ENCODE measurements at regions not wholly inside any gene's neighbourhood (a gene's known extent, or its start where the extent isn't known, plus 50 kb on each side); places are given as distances from the start of the nearest gene placed in this dataset.

DNA sequence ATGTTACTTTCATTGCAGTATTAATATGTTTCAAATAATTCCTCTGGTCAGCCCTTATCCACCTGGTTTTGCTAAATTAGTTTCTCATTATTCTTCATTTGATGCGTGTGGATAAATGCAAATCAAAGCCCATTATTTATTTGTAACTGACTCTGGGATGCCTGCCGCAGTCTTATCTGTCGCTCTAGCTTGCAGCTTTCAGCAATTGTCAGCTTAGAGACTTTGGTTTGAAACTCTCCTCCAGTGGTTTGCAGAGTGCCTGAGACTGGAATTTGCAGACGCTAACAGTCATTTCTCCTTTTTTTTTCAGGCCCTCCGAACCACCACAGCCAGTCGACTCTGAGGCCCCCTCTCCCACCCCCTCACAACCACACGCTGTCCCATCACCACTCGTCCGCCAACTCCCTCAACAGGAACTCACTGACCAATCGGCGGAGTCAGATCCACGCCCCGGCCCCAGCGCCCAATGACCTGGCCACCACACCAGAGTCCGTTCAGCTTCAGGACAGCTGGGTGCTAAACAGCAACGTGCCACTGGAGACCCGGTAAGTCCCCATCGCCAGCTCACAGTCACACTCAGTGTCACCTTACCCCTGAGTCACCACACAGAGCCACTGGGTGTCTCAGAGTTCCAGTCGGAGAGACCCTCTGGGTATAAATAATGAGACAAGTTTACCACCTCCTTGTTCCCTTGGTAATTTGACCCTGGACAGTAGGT is 339.0 kb upstream of the WWC1 start:
- no peaks in the 10 kb centered on the region for H3K9me3 ChIP-seq
- H3K36me3 ChIP-seq = no peaks in the 10 kb centered on the region
- H3K27me3 ChIP-seq = no peaks in the 10 kb centered on the region
- intact Hi-C loops (cut with DNase I) = no loop called here
- no peaks in the 10 kb centered on the region for H3K4me1 ChIP-seq
- H3K27ac ChIP-seq = no peak overlapping the region
- TF ChIP-seq CTCF (IDR thresholded peaks at IDR 0.05) = no peak
- peak; percentile 16 for ATAC-seq
- DNase-seq = no peak
- H3K4me3 ChIP-seq = no peak overlapping the region

DNA sequence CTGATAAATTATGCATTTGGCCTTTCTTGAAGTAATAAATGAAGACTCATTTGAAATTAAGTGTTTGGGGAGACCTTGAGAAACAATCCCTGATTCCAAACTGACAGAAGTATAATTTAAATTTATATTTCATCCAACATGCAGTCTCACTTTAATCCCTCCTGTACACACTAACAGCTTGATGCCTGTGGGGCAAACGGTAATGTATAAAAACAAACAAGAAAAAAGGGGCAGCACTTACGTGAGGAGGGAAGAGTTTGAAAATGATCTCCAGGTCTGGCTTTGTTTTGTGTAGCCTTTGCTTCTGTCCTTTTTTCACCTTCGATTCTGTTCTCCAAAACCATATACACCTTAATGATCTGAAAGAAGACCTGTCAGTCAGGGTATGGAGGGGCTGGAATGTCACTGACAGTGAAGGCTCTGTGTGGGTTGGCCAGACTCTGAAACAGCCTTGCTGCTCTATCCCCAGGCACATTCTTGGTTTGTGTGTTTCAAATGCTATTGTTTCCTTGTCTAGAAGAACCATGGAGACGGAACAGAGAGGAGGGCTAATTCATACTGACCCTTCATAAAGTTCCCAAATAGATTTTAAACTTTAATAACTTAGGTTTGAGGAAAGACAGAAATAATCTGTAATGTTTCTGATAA is 338.2 kb upstream of the WWC1 start:
- Histone ChIP-seq H3K27me3 (no peaks in the 10 kb centered on the region), H3K9me3 (no peaks in the 10 kb centered on the region), H3K4me3 (no peak overlapping the region), H3K4me1 (no peaks in the 10 kb centered on the region), H3K36me3 (no peaks in the 10 kb centered on the region), H3K27ac (no peak overlapping the region)
- intact Hi-C loops (cut with DNase I) = no loop called here
- TF ChIP-seq CTCF (IDR thresholded peaks at IDR 0.05) = no peak
- ATAC-seq (no peak), DNase-seq (no peak)

DNA sequence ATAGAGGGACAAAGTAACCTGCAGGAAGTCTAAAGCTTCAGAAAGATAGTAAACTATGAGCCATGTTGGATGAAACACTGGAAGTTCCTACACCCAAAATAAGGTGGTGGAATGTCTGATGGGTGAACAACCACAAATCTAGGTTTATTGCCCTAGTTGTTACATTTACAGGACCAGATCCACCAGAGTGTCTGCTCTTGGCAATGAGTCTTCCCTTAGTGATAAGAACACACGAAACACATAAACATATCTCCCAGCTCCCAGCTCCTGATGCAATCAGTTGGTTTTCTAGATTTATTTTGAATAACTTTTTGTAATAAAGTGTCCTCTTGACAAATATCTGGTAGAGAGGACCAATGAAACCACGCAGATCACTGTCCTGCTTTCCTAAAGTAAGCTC is 329.7 kb upstream of the WWC1 start:
- H3K27me3 ChIP-seq = no peaks in the 10 kb centered on the region
- ATAC-seq = no peak
- no peak overlapping the region for H3K4me3 ChIP-seq
- no peak overlapping the region for H3K27ac ChIP-seq
- intact Hi-C loops (cut with DNase I) = no loop called here
- no peak for TF ChIP-seq CTCF (IDR thresholded peaks at IDR 0.05)
- H3K9me3 ChIP-seq = no peaks in the 10 kb centered on the region
- no peaks in the 10 kb centered on the region for H3K36me3 ChIP-seq
- no peak for DNase-seq
- H3K4me1 ChIP-seq = no peaks in the 10 kb centered on the region

DNA sequence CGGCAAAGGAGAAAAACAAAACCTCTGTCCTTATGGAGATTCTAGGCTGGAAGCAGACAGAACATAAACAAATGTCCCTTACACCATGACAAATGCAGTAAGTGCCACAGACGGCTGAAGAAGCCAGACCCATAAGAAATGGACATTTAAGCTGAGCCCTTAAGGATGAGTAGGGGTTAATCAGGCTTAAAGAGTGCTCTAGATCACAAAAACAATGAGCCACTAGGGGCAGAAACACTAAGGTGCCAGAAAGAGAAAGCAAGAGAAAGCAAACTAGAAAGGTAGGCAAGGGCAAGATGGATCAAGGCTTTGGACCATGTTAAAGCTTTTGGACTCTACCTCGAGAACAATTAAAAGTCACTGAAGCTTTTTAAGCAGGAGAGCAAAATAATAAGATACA is 326.9 kb upstream of the WWC1 start:
- no peaks in the 10 kb centered on the region for H3K27me3 ChIP-seq
- no peaks in the 10 kb centered on the region for H3K4me1 ChIP-seq
- no peak for DNase-seq
- H3K4me3 ChIP-seq = no peak overlapping the region
- no peaks in the 10 kb centered on the region for H3K9me3 ChIP-seq
- no peak for TF ChIP-seq CTCF (IDR thresholded peaks at IDR 0.05)
- no peak for ATAC-seq
- no peak overlapping the region for H3K27ac ChIP-seq
- H3K36me3 ChIP-seq = no peaks in the 10 kb centered on the region
- intact Hi-C loops (cut with DNase I) = no loop called here

GRCh38 chr5:167965710-167966109 is 325.7 kb upstream of the WWC1 start:
- DNase-seq (no peak), ATAC-seq (no peak)
- no peak for TF ChIP-seq CTCF (IDR thresholded peaks at IDR 0.05)
- Histone ChIP-seq H3K27ac (no peak overlapping the region), H3K4me3 (no peak overlapping the region), H3K9me3 (no peaks in the 10 kb centered on the region), H3K4me1 (no peaks in the 10 kb centered on the region), H3K27me3 (no peaks in the 10 kb centered on the region), H3K36me3 (no peaks in the 10 kb centered on the region)
- intact Hi-C loops (cut with DNase I) = no loop called here

Data from upper lobe of right lung (tissue), 1 donor.